OCI-LY7 (cell line): ENCODE measurements at regions not wholly inside any gene's neighbourhood (a gene's known extent, or its start where the extent isn't known, plus 50 kb on each side); places are given as distances from the start of the nearest gene placed in this dataset.

ENCODE experiments used
- BruUV-seq: library from RNA; stranded (reverse); fragments of 400-500 nt; replicated peaks from 2 replicates; lab custom pipeline; 2021; lab: Mats Ljungman, UMichigan
- CTCF ChIA-PET: fragments of 300-600 bp; sonication (Branson Sonifier 250); formaldehyde crosslinking; loops from one replicate; lab custom pipeline; 2022; ENCODE audit warnings: antibody characterized with exemption; ENCODE audit not compliant: unreplicated experiment; lab: Charles Lee
- POLR2A ChIA-PET: fragments of 300-600 bp; sonication (Branson Sonifier 250); formaldehyde crosslinking; loops from one replicate; lab custom pipeline; 2022; ENCODE audit warnings: antibody characterized with exemption; lab: Charles Lee
- DNase-seq: peaks from one replicate; pipeline ENCODE4 v3.0.0-alpha.2; 2015; ENCODE audit warnings: low spot score
- H2AFZ ChIP-seq: fragments of 200-600 bp; sonication (generic), shearing (Covaris generic); 2 replicates; pipeline ENCODE4 v1.6.1; 2014; ENCODE audit warnings: mild to moderate bottlenecking, antibody characterized with exemption, low read length, moderate library complexity
- H3K27ac ChIP-seq: fragments of 200-600 bp; sonication (generic); 2 replicates; pipeline ENCODE4 v1.5.1; 2014; ENCODE audit warnings: mixed run types, low read depth, mild to moderate bottlenecking, moderate library complexity, low read length, inconsistent platforms; ENCODE audit not compliant: poor library complexity, severe bottlenecking
- H3K36me3 ChIP-seq: fragments of 200-600 bp; sonication (generic); 2 replicates; pipeline ENCODE4 v1.6.1; 2014; ENCODE audit warnings: mild to moderate bottlenecking, antibody characterized with exemption, low read length, moderate library complexity, mixed read lengths; ENCODE audit not compliant: insufficient read depth
- H3K4me1 ChIP-seq: fragments of 200-600 bp; sonication (generic); 2 replicates; pipeline ENCODE4 v1.5.1; 2014; ENCODE audit warnings: mild to moderate bottlenecking, low read length; ENCODE audit not compliant: insufficient read depth, poor library complexity, severe bottlenecking
- H3K4me2 ChIP-seq: fragments of 200-600 bp; sonication (generic); 2 replicates; pipeline ENCODE4 v1.6.1; 2014; ENCODE audit warnings: mild to moderate bottlenecking, low read length
- H3K4me3 ChIP-seq: fragments of 200-600 bp; sonication (generic); 2 replicates; pipeline ENCODE4 v1.5.1; 2014; ENCODE audit warnings: mild to moderate bottlenecking, low read depth, low read length; ENCODE audit not compliant: poor library complexity, severe bottlenecking
- H3K79me2 ChIP-seq: fragments of 200-600 bp; sonication (generic); 2 replicates; pipeline ENCODE4 v1.6.1; 2016; ENCODE audit warnings: low read depth, mild to moderate bottlenecking, low read length, moderate library complexity, mixed read lengths; ENCODE audit not compliant: insufficient read depth
- H3K9me2 ChIP-seq: fragments of 200-600 bp; sonication (generic); 2 replicates; pipeline ENCODE4 v1.6.1; 2016; ENCODE audit warnings: mild to moderate bottlenecking, low read length, mixed read lengths; ENCODE audit not compliant: insufficient read depth
- H3K9me3 ChIP-seq: fragments of 200-600 bp; sonication (generic); 2 replicates; pipeline ENCODE4 v1.6.1; 2014; ENCODE audit warnings: mild to moderate bottlenecking, mixed run types, low read length, mixed read lengths
- H4K20me1 ChIP-seq: fragments of 200-600 bp; sonication (generic); 2 replicates; pipeline ENCODE4 v1.6.1; 2014; ENCODE audit warnings: mild to moderate bottlenecking, antibody characterized with exemption, low read length, moderate library complexity, mixed read lengths; ENCODE audit not compliant: insufficient read depth
- EZH2phosphoT487 ChIP-seq: fragments of 200-600 bp; sonication (generic); IDR thresholded peaks from 2 replicates; pipeline ENCODE4 v1.6.1; 2018; ENCODE audit warnings: low read depth, borderline replicate concordance, mild to moderate bottlenecking, mixed run types, antibody characterized with exemption, low read length, moderate library complexity, mixed read lengths
- intact Hi-C: fragments of 100-400 bp; cut with micrococcal nuclease; formaldehyde crosslinking; loops from one replicate; pipeline ENCODE4 v1.10.0; 2022; ENCODE audit not compliant: unreplicated experiment
- TF ChIP-seq, protein P1 (sequence below): fragments of 200-600 bp; sonication (generic); conservative IDR thresholded peaks from 2 replicates; pipeline ENCODE4 v1.5.1; 2014; ENCODE audit warnings: mild to moderate bottlenecking, antibody characterized with exemption, low read length, moderate library complexity, mixed read lengths

DNA sequence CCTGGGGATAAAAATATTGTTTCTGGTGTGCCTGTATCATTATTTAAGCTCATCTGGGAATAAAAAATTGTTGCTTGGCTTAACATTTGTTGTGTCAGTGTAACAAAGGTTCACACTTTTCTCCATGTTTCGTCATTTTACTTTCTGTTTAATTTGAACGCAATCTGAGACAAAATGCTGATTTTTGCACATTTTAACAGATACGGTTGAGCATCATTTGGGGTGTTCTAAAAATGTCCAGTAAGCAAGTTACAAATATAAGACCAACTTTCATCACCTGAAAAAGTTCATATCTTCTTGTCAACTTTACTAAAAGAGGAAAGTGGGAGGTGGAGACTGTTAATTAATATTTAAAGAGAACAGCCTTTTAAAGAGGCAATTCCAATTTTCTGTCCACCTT lies 134.8 kb upstream of the CNTN4 start:
- intact Hi-C loops = no loop called here
- no peak overlapping the region for H3K27ac ChIP-seq
- no peaks in the 10 kb centered on the region for H3K36me3 ChIP-seq
- TF ChIP-seq EZH2phosphoT487 = no peak
- TF ChIP-seq, protein P1, sequence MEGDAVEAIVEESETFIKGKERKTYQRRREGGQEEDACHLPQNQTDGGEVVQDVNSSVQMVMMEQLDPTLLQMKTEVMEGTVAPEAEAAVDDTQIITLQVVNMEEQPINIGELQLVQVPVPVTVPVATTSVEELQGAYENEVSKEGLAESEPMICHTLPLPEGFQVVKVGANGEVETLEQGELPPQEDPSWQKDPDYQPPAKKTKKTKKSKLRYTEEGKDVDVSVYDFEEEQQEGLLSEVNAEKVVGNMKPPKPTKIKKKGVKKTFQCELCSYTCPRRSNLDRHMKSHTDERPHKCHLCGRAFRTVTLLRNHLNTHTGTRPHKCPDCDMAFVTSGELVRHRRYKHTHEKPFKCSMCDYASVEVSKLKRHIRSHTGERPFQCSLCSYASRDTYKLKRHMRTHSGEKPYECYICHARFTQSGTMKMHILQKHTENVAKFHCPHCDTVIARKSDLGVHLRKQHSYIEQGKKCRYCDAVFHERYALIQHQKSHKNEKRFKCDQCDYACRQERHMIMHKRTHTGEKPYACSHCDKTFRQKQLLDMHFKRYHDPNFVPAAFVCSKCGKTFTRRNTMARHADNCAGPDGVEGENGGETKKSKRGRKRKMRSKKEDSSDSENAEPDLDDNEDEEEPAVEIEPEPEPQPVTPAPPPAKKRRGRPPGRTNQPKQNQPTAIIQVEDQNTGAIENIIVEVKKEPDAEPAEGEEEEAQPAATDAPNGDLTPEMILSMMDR = no peak
- no peaks in the 10 kb centered on the region for H3K9me2 ChIP-seq
- no peaks in the 10 kb centered on the region for H3K79me2 ChIP-seq
- no peak overlapping the region for H2AFZ ChIP-seq
- ChIA-PET CTCF (no interaction called here), POLR2A (no interaction called here)
- no peak overlapping the region for H3K4me3 ChIP-seq
- no peaks in the 10 kb centered on the region for H3K9me3 ChIP-seq
- no peak for DNase-seq
- no peak overlapping the region for H3K4me2 ChIP-seq
- H3K4me1 ChIP-seq = no peaks in the 10 kb centered on the region
- BruUV-seq = no TSS peak
- no peaks in the 10 kb centered on the region for H4K20me1 ChIP-seq

DNA sequence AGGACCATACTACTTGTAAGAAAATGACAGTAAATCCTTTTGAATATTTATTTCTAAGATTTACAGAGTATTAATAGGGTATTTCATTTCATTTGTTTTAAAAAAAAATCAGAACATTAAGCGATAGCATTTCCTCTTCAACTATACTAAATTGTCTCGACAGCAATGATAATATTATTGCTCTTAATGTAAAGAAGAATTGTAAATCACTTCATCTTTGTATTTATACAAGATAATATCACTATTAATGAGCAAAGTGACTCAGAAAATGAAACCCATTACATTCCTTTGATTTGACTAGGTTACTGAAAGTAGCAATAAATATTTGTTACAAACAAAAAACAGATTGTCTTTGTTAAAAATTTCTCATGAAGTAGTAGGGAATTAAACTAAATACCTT lies 131.1 kb upstream of the CNTN4 start:
- Histone ChIP-seq H3K9me2 (no peaks in the 10 kb centered on the region), H3K79me2 (no peaks in the 10 kb centered on the region), H3K9me3 (no peaks in the 10 kb centered on the region), H3K4me2 (no peak overlapping the region), H2AFZ (no peak overlapping the region), H3K4me1 (no peaks in the 10 kb centered on the region), H3K27ac (no peak overlapping the region), H4K20me1 (no peaks in the 10 kb centered on the region), H3K36me3 (no peaks in the 10 kb centered on the region), H3K4me3 (no peak overlapping the region)
- no peak for DNase-seq
- POLR2A ChIA-PET = interaction anchor here (0.6 kb wide), 1 partner anchor 101 kb away, joined by 3 read pairs; no protein-coding TSS in a partner anchor
- BruUV-seq = no TSS peak
- intact Hi-C loops = no loop called here
- CTCF ChIA-PET = no interaction called here
- no peak for TF ChIP-seq EZH2phosphoT487
- TF ChIP-seq, protein P1 = no peak

DNA sequence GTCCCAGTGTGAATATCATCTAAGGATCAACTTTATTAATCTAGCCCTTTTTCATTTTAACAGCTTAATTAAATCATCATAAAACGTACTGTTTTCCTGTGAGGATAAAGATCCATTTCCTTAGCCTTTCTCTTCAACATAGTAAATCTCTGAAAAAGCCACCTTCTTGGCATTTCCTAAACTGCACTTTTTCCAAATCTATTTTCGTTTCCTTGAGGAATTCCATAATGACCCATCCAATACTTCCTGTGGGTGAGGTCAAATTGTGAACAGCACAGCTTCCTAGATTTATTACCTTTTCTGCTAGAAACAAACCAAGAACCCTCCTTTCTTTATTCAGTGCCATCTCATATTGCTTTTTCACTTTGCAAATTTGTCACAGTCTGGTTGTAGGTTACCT lies 129.4 kb upstream of the CNTN4 start:
- ChIA-PET POLR2A (interaction anchor here (0.7 kb wide), 1 partner anchor 1486 kb away, joined by 3 read pairs; no protein-coding TSS in a partner anchor), CTCF (no interaction called here)
- no peaks in the 10 kb centered on the region for H3K79me2 ChIP-seq
- H3K4me2 ChIP-seq = no peak overlapping the region
- no peaks in the 10 kb centered on the region for H3K9me2 ChIP-seq
- H3K9me3 ChIP-seq = no peaks in the 10 kb centered on the region
- H4K20me1 ChIP-seq = no peaks in the 10 kb centered on the region
- no peak overlapping the region for H2AFZ ChIP-seq
- H3K4me1 ChIP-seq = no peaks in the 10 kb centered on the region
- intact Hi-C loops = no loop called here
- BruUV-seq = no TSS peak
- H3K36me3 ChIP-seq = no peaks in the 10 kb centered on the region
- H3K4me3 ChIP-seq = no peak overlapping the region
- no peak for TF ChIP-seq EZH2phosphoT487
- TF ChIP-seq, protein P1 = no peak
- DNase-seq = no peak
- no peak overlapping the region for H3K27ac ChIP-seq
